ENCODE measurements at regions not wholly inside any gene's neighbourhood (a gene's known extent, or its start where the extent isn't known, plus 50 kb on each side); places are given as distances from the start of the nearest gene placed in this dataset.

DNA sequence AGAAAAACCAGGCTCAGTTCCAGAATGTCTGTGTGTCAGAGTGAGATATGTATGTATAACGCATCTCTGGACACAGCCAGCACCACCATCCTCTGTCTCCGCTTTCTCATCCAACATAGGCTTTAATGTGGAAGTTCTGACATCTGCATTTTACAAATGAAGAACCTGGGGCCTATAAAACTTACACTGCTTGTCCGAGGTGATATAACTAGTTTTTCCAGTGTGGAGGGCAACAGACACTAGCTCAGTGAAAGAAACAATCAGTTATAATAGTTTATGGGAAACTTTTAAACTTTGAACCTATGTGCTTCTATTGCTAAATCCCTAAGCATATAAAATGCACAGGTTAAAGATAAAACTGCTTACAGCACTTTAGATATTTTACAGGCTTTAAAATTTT lies 208.7 kb downstream of the CRPPA start:
- DNase-seq: no peak

- DNase-seq: no peak
Observed at GRCh38 chr7:16212032-16212431, 209.3 kb downstream of the CRPPA start.

- no peak for DNase-seq
Observed at GRCh38 chr7:16211402-16211925, 209.9 kb downstream of the CRPPA start.

GRCh38 chr7:16210171-16210570 lies 211.2 kb downstream of the CRPPA start:
- DNase-seq: peak; percentile 6

DNA sequence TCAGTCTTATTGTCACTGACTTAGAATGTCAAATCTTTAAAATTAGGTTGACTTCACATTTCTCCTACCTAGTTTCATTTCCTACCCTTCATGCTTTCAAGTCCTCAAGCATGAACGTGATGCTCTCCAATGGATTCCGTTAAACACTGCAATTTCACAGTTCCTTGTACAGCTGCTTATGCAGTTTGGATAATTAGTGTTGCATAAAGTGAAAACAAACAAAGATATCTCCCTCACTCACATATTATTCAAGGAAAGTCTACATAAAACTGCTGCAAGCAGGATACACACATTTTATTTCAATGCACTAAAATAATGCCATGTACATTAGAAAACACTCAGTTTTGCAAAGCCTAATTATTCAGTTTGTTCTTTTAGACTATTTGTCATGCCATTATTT lies 214.0 kb downstream of the CRPPA start:
- DNase-seq: no peak

DNA sequence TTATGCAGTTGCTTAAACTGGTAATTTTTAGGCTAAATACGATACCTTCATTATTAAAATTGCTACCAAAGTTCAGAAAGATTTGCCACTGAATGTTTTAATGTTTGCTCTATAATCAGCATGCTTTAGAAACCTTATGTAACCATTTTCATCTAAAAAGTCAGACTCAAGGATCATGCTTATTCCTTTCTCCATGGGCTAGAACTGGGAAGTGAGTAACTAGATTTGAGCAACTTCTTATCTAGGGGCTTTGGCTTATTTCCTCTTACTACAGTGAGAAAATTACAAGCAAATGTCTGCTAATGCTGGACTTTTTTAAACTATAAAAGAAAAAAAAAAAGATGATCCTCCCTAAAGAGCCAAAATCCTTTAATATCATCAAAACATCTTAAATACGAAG lies 215.9 kb downstream of the CRPPA start:
- no peak for DNase-seq

GRCh38 chr7:16204953-16205352 lies 216.4 kb downstream of the CRPPA start:
- no peak for DNase-seq

DNA sequence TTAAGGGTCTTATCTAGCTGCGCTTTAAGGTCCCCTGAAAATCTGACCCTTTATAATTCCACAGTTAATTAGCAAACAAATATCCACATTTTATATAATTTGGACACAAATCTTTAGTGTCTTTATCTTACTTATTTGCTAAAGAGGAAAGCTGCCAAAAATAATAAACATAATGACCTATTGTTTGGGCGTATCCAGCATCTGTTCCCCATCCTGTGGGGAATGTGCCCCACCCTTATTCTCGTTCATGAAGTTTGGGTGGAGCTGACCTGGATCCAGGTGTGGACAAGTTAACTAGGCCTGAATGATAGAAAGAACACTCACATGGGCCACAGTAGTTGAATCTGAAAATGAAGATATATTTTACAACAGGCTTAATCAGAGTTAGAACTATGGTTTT lies 218.3 kb downstream of the CRPPA start:
- DNase-seq: no peak

DNA sequence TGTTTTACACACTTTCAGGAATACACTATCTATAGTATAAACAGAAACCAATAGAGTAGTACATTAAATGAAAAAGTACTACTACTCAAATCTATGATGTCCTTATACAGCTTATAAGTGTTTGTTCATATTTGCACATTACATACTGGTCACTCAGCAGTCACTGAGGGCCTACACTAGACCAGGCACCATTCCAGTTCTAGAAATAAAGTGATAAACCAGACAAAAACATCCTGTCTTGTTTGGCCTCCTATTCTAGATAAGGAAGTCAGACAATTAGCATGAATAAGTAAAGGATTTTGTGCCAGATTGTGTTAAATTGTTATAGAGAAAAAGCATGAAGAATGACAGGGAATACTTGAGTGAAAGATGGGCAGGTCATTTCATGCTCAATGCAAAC lies 219.0 kb downstream of the CRPPA start:
- no peak for DNase-seq

GRCh38 chr7:16200591-16200990 lies 220.7 kb downstream of the CRPPA start:
- DNase-seq: no peak

DNA sequence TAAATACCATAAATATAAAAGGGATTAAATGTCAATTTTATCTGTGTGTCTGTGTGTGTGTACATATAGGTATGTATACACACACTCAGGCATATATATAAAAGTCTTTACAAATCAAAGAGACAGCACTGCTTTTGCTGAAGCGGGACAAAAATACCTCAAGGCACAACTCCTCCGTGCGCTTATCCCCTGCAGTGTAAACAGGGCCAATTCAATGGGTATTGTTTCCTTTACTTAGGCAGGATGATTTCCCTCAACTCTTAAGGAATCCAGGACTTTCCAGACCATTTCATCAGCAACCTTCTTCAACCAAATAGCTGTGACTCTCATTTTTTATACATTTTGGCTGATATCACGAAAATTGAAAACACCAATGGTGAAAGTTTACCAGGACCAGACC lies 227.7 kb downstream of the CRPPA start:
- DNase-seq: no peak

DNA sequence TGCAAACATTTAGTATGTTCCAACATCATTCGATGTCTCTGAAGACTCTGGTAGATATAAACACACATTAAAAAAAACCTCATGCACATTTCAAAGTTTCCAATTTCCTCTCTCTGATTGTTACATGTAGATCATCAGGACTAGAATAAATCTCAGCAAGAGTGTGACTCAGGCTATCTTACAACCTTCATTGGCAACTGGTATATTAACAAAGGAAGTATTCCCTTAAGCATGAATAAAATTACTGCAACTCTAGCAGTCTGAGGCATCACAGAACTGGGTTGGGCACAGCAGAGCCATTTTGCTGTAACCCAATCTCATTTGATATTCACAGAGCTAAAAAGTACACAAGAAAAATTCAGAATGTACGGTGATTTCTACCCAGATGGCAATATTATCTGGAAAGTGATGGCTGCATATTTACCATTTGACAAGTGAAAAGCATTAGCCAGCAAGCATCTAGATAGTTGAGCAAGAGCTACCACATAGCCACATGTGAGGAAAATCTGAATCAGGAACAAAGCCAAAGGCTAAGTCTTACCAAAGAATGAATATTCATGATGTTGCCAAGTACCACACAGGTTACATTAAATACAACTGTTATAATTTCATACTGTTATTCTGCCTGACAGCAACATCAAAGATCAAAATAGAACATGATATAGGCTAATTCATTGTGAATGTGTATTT lies 232.2 kb downstream of the CRPPA start:
- DNase-seq: no peak

- no peak for DNase-seq
Observed at GRCh38 chr7:16187131-16187530, 234.2 kb downstream of the CRPPA start.

- DNase-seq: no peak
Observed at GRCh38 chr7:16178585-16178984, 242.8 kb downstream of the CRPPA start.

GRCh38 chr7:16178092-16178491 lies 243.2 kb downstream of the CRPPA start:
- no peak for DNase-seq

GRCh38 chr7:16174253-16174652 lies 247.1 kb downstream of the CRPPA start:
- DNase-seq: no peak

DNA sequence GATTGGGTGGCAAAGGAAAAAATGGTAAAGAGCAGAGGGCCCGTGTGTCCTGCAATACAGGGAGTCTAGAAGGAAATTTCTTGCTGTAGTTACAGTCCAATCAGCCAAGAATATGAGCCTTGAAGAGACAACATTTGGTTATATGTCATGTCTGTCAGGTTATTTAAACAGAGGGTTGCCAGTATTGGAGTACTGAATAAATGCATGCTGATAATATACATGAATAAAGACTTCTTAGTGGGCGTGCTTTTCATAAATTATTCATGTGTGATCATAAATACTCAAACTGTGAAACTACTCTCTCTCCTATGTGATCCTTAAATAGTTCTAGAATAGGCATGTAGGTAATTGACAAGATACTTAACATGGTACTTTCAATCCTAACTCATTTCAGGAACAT lies 249.0 kb downstream of the CRPPA start:
- no peak for DNase-seq

DNA sequence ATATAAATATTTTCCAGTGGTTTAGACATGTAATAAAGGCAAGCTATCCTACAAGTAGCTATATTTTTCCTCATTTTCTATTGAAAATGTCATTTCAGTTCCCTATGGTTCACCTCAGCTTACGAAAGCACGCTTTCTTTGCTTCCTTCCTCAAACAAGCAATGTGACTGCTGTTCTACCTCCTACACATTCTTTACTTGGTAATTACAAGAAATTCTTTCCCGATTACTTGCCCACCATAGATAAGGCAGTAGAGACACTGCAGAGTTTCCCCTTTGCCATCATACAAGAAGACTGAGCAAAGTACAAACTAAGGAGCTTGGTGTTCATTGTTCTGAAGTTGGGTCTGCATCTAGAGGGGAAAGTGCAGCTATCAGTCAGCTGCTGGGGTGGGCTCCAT lies 249.4 kb downstream of the CRPPA start:
- DNase-seq: peak; percentile 13

DNA sequence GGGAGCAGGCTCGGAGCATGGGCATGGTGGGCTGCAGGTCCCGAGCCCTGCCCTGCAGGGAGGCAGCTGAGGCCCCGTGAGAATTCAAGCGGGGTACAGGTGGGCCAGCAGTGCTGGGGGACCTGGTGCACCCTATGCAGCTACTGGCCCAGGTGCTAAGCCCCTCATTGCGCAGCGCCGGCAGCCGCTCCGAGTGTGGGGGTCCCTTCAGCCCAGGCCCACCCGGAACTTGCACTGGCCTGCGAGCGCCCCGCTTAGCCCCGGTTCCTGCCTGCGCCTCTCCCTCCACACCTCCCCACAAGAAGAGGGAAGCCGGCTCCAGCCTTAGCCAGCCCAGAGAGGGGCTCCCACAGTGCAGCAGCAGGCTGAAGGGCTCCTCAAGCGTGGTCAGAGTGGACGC lies 250.7 kb downstream of the CRPPA start:
- DNase-seq: no peak

DNA sequence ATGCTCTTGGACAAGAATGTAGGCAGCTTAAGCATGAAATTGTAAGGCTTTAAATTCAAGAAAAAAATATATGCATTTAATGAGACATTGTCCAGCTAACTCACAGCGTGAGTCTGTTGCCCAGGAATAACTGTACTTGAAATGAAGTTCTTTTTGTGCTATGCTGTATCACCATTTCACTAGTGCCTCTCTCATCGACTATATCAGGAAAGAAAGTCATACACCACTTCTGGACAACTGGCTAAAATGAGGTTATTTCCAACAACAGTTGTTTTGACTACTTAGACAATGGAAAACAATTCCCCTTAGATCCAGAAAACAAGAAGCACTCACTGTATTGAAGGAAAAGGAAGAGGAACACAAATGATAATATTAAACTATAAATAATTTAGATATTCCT lies 251.8 kb downstream of the CRPPA start:
- no peak for DNase-seq

- no peak for DNase-seq
Observed at GRCh38 chr7:16167526-16167925, 253.8 kb downstream of the CRPPA start.

DNA sequence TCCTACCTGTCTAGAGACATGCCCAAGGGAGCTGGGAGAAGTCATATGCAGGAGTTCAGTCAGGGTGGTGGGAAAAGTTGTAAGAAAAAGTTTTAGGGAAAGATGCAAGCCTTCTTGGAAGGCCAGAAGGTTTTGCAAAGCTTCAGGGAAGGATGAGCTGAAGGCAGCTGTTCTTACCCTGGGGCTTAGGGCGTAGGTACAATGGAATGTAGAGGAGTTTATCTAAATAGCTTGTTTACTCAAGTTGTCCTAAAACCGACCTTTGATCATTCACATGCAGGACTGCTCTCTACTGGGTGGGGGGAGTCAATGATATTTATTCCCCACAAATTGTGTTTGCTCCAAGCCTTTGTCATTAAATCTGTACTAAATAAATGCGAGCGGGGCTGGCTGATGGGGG lies 277.0 kb downstream of the CRPPA start:
- DNase-seq: no peak

DNA sequence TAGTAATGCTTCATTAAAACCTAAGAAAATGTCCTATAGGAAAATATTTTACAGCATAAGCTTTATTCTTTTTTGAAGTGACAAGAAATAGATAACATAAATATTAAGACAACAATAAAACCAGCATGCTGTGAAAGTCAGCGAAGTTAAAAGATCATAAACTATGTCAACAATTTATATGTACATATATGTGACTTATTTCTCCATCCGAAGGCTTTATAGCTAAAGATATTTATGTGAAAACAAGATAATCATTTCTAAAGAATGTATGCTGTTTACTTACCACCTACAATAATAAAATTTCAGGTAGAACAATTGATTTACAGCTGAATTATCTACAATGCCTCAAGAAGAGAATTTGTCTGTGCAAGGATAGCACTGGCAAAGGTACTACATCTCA lies 283.4 kb downstream of the CRPPA start:
- DNase-seq: no peak

- peak; percentile 14 for DNase-seq
Observed at GRCh38 chr7:16136896-16137295, 284.4 kb downstream of the CRPPA start.

GRCh38 chr7:16135658-16136057 lies 285.7 kb downstream of the CRPPA start:
- DNase-seq: no peak

Data from hematopoietic multipotent progenitor cell treated with erythropoietin and hydrocortisone succinate and interleukin-3 and kit ligand, for 6 days (in vitro differentiated cells).